ENCODE measurements at regions not wholly inside any gene's neighbourhood (a gene's known extent, or its start where the extent isn't known, plus 50 kb on each side); places are given as distances from the start of the nearest gene placed in this dataset.

DNA sequence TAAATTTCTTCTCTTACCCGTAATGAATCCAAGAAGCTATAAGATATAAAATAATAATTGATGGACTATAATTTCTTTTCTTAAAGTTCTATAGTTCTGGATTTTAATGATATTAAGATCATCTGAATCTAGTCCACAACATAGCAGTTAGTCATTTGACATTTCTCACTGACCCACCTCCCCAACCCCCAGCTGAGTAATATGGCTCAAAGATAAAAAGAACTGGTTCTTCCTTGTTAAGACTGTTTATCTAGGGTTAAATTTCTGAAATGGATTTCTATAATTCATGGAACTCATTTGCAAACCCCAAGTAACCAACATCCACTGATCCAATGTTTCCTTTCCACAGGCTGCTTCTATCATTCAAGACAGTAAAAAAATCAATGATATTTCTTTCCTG, 133.9 kb upstream of the SOX9 start:
- intact Hi-C loops (cut with DNase I) = no loop called here
- H3K27me3 ChIP-seq (ENCODE audit: control insufficient read depth in 1 of 2, insufficient read depth in 2 of 2, low read length in 1 of 2) = no peaks in the 10 kb centered on the region
- no peaks in the 10 kb centered on the region for H3K9me3 ChIP-seq (ENCODE audit: control insufficient read depth, low read length)
- DNase-seq (no peak), ATAC-seq (ENCODE audit: low FRiP score) (no peak)
- H3K4me1 ChIP-seq (ENCODE audit: control insufficient read depth in 1 of 2, insufficient read depth in 2 of 2, low read length in 2 of 2) = no peaks in the 10 kb centered on the region
- no peaks in the 10 kb centered on the region for H3K36me3 ChIP-seq (ENCODE audit: control insufficient read depth in 1 of 2, insufficient read depth in 2 of 2, low read length in 1 of 2)
- no peak overlapping the region for H3K4me3 ChIP-seq (ENCODE audit: low read length in 2 of 2)
- H3K27ac ChIP-seq (ENCODE audit: low read depth in 1 of 2, low read length in 2 of 2) = no peak overlapping the region
- 93 to 99% methylated on average over 1 of the region's 1 CpG for WGBS, 2 donors

- DNase-seq (no peak), ATAC-seq (ENCODE audit: low FRiP score) (no peak)
- H3K4me3 ChIP-seq (ENCODE audit: low read length in 2 of 2) = no peak overlapping the region
- no peaks in the 10 kb centered on the region for H3K9me3 ChIP-seq (ENCODE audit: control insufficient read depth, low read length)
- WGBS, 2 donors = 42 to 51% methylated on average over 3 of the region's 3 CpGs
- intact Hi-C loops (cut with DNase I) = no loop called here
- no peak overlapping the region for H3K27ac ChIP-seq (ENCODE audit: low read depth in 1 of 2, low read length in 2 of 2)
- H3K27me3 ChIP-seq (ENCODE audit: control insufficient read depth in 1 of 2, insufficient read depth in 2 of 2, low read length in 1 of 2) = no peaks in the 10 kb centered on the region
- no peaks in the 10 kb centered on the region for H3K4me1 ChIP-seq (ENCODE audit: control insufficient read depth in 1 of 2, insufficient read depth in 2 of 2, low read length in 2 of 2)
- H3K36me3 ChIP-seq (ENCODE audit: control insufficient read depth in 1 of 2, insufficient read depth in 2 of 2, low read length in 1 of 2) = no peaks in the 10 kb centered on the region
These were observed 133.2 kb upstream of the SOX9 start for GRCh38 chr17:71987634-71988033.

- no peak overlapping the region for H3K27ac ChIP-seq (ENCODE audit: low read depth in 1 of 2, low read length in 2 of 2)
- H3K27me3 ChIP-seq (ENCODE audit: control insufficient read depth in 1 of 2, insufficient read depth in 2 of 2, low read length in 1 of 2) = no peaks in the 10 kb centered on the region
- ATAC-seq (ENCODE audit: low FRiP score) (no peak), DNase-seq (no peak)
- intact Hi-C loops (cut with DNase I) = no loop called here
- no peaks in the 10 kb centered on the region for H3K9me3 ChIP-seq (ENCODE audit: control insufficient read depth, low read length)
- no peaks in the 10 kb centered on the region for H3K4me1 ChIP-seq (ENCODE audit: control insufficient read depth in 1 of 2, insufficient read depth in 2 of 2, low read length in 2 of 2)
- H3K36me3 ChIP-seq (ENCODE audit: control insufficient read depth in 1 of 2, insufficient read depth in 2 of 2, low read length in 1 of 2) = no peaks in the 10 kb centered on the region
- WGBS, 2 donors = 81 to 85% methylated on average over 2 of the region's 2 CpGs
- no peak overlapping the region for H3K4me3 ChIP-seq (ENCODE audit: low read length in 2 of 2)
These were observed 131.7 kb upstream of the SOX9 start for GRCh38 chr17:71989117-71989516.

- H3K9me3 ChIP-seq (ENCODE audit: control insufficient read depth, low read length) = no peaks in the 10 kb centered on the region
- 92 to 96% methylated on average over 8 of the region's 8 CpGs for WGBS, 2 donors
- no peak overlapping the region for H3K27ac ChIP-seq (ENCODE audit: low read depth in 1 of 2, low read length in 2 of 2)
- intact Hi-C loops (cut with DNase I) = no loop called here
- DNase-seq = no peak
- no peak for ATAC-seq (ENCODE audit: low FRiP score)
- no peaks in the 10 kb centered on the region for H3K27me3 ChIP-seq (ENCODE audit: control insufficient read depth in 1 of 2, insufficient read depth in 2 of 2, low read length in 1 of 2)
- no peaks in the 10 kb centered on the region for H3K36me3 ChIP-seq (ENCODE audit: control insufficient read depth in 1 of 2, insufficient read depth in 2 of 2, low read length in 1 of 2)
- H3K4me3 ChIP-seq (ENCODE audit: low read length in 2 of 2) = no peak overlapping the region
- H3K4me1 ChIP-seq (ENCODE audit: control insufficient read depth in 1 of 2, insufficient read depth in 2 of 2, low read length in 2 of 2) = no peaks in the 10 kb centered on the region
These were observed 127.5 kb upstream of the SOX9 start for GRCh38 chr17:71993363-71993762.

- Histone ChIP-seq H3K4me3 (ENCODE audit: low read length in 2 of 2) (no peak overlapping the region), H3K36me3 (ENCODE audit: control insufficient read depth in 1 of 2, insufficient read depth in 2 of 2, low read length in 1 of 2) (no peaks in the 10 kb centered on the region), H3K27ac (ENCODE audit: low read depth in 1 of 2, low read length in 2 of 2) (no peak overlapping the region), H3K9me3 (ENCODE audit: control insufficient read depth, low read length) (no peaks in the 10 kb centered on the region), H3K27me3 (ENCODE audit: control insufficient read depth in 1 of 2, insufficient read depth in 2 of 2, low read length in 1 of 2) (no peaks in the 10 kb centered on the region), H3K4me1 (ENCODE audit: control insufficient read depth in 1 of 2, insufficient read depth in 2 of 2, low read length in 2 of 2) (no peaks in the 10 kb centered on the region)
- intact Hi-C loops (cut with DNase I) = no loop called here
- WGBS, 2 donors = 52 to 59% methylated on average over 2 of the region's 2 CpGs
- ATAC-seq (ENCODE audit: low FRiP score) (no peak), DNase-seq (no peak)
These were observed 125.2 kb upstream of the SOX9 start for GRCh38 chr17:71995590-71995989.

DNA sequence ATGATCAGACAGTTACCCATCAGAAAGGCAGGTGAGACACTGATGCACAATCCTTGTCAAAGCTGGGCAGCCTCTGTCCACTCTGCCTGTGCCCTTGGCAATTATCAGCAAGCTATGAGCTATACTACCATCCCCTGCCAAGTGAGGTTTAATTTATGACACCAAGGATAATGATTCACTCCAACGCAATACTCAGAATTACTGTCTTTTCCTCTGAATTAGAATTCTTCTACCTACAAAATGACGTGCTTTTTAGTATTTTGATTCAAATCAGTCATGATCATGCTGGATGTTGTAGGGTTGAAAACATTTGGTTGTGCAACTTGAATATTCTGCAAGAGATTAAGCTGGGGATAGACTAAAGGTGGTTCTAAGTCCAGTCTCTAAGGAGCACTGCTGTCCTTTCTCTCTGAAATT, 116.8 kb upstream of the SOX9 start:
- no peak for DNase-seq
- H3K27ac ChIP-seq (ENCODE audit: low read depth in 1 of 2, low read length in 2 of 2) = no peak overlapping the region
- no peak overlapping the region for H3K4me3 ChIP-seq (ENCODE audit: low read length in 2 of 2)
- intact Hi-C loops (cut with DNase I) = no loop called here
- H3K9me3 ChIP-seq (ENCODE audit: control insufficient read depth, low read length) = peaks cover 1% of the 10 kb centered on the region
- 80 to 85% methylated on average over 2 of the region's 2 CpGs for WGBS, 2 donors
- no peak for ATAC-seq (ENCODE audit: low FRiP score)
- H3K4me1 ChIP-seq (ENCODE audit: control insufficient read depth in 1 of 2, insufficient read depth in 2 of 2, low read length in 2 of 2) = no peaks in the 10 kb centered on the region
- no peaks in the 10 kb centered on the region for H3K27me3 ChIP-seq (ENCODE audit: control insufficient read depth in 1 of 2, insufficient read depth in 2 of 2, low read length in 1 of 2)
- H3K36me3 ChIP-seq (ENCODE audit: control insufficient read depth in 1 of 2, insufficient read depth in 2 of 2, low read length in 1 of 2) = no peaks in the 10 kb centered on the region

DNA sequence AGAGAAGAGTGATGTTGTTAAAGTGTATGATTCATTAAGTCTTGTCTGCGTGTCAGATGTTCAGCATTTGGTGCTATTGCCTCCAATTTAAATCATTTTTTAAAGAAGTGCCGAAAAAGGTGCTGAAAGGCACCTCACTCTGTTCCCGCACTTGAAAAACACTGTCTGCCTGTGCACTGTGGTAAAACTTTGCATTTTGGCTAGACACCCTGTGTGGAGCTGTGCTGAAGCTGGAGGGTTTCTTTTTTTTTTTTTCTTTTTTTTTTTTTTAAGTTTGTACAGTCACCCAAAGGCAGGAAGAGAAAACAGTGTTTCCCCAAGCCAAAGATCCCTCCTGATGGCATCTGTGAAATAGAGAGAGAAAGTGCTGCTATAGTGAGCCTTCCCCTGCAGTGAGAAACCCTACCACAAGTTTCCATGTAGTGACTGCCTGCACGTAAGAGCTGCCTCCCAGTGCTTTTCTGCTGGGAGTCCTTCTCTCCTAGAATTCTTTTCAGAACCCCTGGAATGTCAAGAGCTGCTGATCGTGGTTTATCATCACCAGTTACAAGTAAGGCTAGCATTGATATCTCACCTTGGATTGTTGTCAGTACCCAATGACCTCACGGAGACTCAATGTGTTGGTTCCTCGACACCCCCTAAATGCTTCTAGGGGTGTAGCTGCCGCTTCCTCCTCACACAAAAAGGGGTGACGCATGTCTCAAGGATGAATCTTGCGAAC, 116.0 kb upstream of the SOX9 start:
- WGBS, 2 donors = 61 to 69% methylated on average over 10 of the region's 10 CpGs
- no peak for DNase-seq

GRCh38 chr17:72005332-72006163, 115.3 kb upstream of the SOX9 start:
- DNase-seq (no peak), ATAC-seq (ENCODE audit: low FRiP score) (no peak)
- no peaks in the 10 kb centered on the region for H3K27me3 ChIP-seq (ENCODE audit: control insufficient read depth in 1 of 2, insufficient read depth in 2 of 2, low read length in 1 of 2)
- WGBS, 2 donors = 80 to 92% methylated on average over 6 of the region's 6 CpGs
- no peak overlapping the region for H3K4me3 ChIP-seq (ENCODE audit: low read length in 2 of 2)
- peaks cover 1% of the 10 kb centered on the region for H3K9me3 ChIP-seq (ENCODE audit: control insufficient read depth, low read length)
- no peaks in the 10 kb centered on the region for H3K4me1 ChIP-seq (ENCODE audit: control insufficient read depth in 1 of 2, insufficient read depth in 2 of 2, low read length in 2 of 2)
- intact Hi-C loops (cut with DNase I) = no loop called here
- H3K36me3 ChIP-seq (ENCODE audit: control insufficient read depth in 1 of 2, insufficient read depth in 2 of 2, low read length in 1 of 2) = no peaks in the 10 kb centered on the region
- H3K27ac ChIP-seq (ENCODE audit: low read depth in 1 of 2, low read length in 2 of 2) = no peak overlapping the region

More for the DNA sequence above, 116.0 kb upstream of the SOX9 start:
- Histone ChIP-seq H3K27me3 (ENCODE audit: control insufficient read depth in 1 of 2, insufficient read depth in 2 of 2, low read length in 1 of 2) (no peaks in the 10 kb centered on the region), H3K36me3 (ENCODE audit: control insufficient read depth in 1 of 2, insufficient read depth in 2 of 2, low read length in 1 of 2) (no peaks in the 10 kb centered on the region), H3K4me1 (ENCODE audit: control insufficient read depth in 1 of 2, insufficient read depth in 2 of 2, low read length in 2 of 2) (no peaks in the 10 kb centered on the region), H3K9me3 (ENCODE audit: control insufficient read depth, low read length) (peaks cover 1% of the 10 kb centered on the region), H3K4me3 (ENCODE audit: low read length in 2 of 2) (no peak overlapping the region), H3K27ac (ENCODE audit: low read depth in 1 of 2, low read length in 2 of 2) (no peak overlapping the region)
- intact Hi-C loops (cut with DNase I) = no loop called here
- ATAC-seq (ENCODE audit: low FRiP score) = no peak
